ENCODE measurements at regions not wholly inside any gene's neighbourhood (a gene's known extent, or its start where the extent isn't known, plus 50 kb on each side); places are given as distances from the start of the nearest gene placed in this dataset.
"Not testable (repeated sequence)": the region's sequence is repeated elsewhere in the genome, so short reads cannot be mapped to it uniquely, and the experiment has no call there.

DNA sequence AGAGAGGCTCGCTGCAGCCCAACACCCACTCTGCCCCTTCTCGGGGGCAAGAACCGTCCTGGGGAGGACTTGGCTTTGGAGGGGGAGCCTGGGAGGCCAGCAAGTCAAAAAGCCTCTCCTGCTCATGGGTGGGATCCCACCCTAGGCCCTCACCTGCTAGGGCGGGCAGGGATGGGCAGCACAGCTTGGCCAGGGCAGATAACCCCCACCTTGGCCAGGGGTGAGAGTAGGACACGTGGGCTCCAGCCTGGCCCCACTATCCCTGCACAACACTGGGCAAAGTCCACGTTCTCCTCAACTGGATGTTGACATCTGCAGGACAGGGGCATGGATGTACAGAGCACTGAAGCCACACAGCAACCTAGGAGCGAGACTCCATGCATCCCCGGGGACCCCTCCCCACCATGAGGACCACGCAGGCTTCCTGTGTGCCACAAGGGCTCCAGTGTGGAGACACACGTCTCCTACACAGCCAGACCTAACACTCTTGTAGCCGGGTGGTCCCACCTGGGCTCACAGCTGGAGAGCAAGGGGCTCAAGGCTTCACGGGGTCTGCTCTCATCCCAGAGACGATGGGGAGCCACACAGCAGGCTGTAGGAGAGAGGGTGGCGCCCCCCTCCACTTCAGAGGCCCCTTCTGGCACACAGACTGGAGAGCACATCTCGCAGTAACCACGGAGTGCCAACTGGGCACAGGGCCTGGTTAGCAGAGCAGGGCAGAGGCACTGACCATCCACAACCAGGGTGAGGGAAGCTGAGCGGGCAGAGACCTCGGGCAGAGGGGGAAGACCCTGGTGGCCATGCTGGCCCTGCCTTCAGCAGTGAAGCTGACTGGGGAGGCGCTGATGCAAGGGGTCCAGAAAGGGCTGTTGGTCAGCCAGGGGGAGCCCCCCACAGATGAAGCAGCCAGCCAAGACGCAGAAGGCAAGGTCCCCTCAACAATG lies 171.1 kb downstream of the CRYBB2 start:
- DNase-seq (ENCODE audit: low read depth in 4 of 4, low spot score in 2 of 4) = no peak

- DNase-seq (ENCODE audit: low read depth in 4 of 4, low spot score in 2 of 4) = no peak
Measured at GRCh38 chr22:25392584-25392983, 171.9 kb upstream of the GRK3 start.

DNA sequence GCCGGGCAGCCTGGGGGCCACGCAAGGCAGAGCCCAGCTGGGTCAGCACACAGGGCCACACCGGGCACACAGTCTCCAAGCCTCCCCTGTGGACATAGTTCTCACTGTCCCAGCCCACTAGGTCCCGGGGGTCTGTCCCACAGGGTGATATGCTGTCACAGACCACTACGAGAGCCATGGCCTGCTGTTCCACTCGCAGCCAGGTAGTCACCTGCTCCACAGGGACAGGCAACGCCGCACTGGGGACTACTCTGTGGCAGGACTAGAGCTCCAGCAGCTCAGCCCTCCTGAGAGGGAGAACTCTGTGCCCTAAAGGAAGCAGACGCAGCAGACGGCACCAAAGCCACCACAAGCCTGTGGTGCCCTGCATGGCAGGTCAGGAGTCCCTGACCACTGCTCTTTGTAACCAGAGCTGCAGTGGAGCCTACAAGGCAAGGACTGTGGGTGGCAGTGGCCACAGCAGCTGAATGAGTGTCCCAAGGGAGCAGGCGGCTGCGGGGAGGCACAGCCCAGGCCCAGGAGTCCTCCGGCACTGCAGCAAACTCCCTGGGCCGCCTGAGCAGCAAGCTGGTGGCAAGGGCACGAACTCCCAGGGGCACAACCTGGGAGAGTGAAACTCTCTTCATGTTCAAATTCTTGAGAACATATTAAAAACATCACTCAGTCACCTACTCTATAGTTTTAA lies 171.2 kb upstream of the GRK3 start:
- no peak for DNase-seq (ENCODE audit: low read depth in 4 of 4, low spot score in 2 of 4)

- DNase-seq (ENCODE audit: low read depth in 4 of 4, low spot score in 2 of 4) = no peak
Measured at GRCh38 chr22:25395468-25395867, 169.0 kb upstream of the GRK3 start.

- DNase-seq (ENCODE audit: low read depth in 4 of 4, low spot score in 2 of 4) = no peak
Measured at GRCh38 chr22:25395915-25396314, 168.6 kb upstream of the GRK3 start.

DNA sequence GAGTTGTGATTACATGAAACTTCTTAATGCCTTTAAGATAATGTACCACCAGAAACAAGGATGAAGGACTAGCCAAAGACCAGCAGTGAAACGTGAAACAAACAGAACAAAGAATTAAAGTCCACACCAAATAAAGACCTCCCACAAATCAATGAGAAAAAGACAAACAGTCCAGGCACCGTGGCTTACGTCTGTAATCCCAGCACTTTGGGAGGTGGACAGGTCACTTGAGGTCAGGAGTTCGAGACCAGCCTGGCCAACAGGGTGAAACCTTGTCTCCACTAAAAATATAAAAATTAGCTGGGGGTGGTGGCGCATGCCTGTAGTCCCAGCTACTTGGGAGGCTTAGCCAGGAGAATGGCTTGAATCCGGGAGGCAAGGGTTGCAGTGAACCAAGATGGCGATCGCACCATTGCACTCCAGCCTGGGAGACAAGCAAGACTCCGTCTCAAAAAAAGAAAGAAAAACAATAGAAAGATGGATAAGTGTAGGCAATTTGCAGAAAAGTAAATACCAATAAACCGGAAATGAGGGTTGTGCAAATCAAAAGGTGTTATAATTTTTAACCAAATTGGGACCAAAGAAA lies 167.8 kb upstream of the GRK3 start:
- DNase-seq (ENCODE audit: low read depth in 4 of 4, low spot score in 2 of 4) = no peak

GRCh38 chr22:25397616-25398015 lies 166.9 kb upstream of the GRK3 start:
- no peak for DNase-seq (ENCODE audit: low read depth in 4 of 4, low spot score in 2 of 4)

- not testable (repeated sequence) for DNase-seq (ENCODE audit: low read depth in 4 of 4, low spot score in 2 of 4)
Measured at GRCh38 chr22:25398591-25399062, 165.8 kb upstream of the GRK3 start.

GRCh38 chr22:25399649-25400151 lies 164.8 kb upstream of the GRK3 start:
- DNase-seq (ENCODE audit: low read depth in 4 of 4, low spot score in 2 of 4) = no peak

DNA sequence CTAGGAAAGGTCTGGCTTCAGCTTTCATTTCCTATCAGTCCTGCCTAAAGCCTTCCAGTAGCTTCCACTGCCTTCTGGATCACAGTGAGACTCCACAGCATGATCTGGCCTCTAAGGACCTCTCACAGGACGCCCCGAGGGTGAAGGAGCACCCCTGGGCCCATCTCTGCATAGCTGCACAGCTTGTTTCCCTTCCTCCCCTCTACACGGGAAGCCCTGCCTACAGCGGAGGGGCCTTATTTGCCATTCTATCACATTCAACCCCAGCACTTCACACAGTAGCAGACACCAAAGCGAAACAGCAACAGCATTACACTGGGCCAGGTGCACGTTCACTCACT lies 162.3 kb upstream of the GRK3 start:
- no peak for DNase-seq (ENCODE audit: low read depth in 4 of 4, low spot score in 2 of 4)

DNA sequence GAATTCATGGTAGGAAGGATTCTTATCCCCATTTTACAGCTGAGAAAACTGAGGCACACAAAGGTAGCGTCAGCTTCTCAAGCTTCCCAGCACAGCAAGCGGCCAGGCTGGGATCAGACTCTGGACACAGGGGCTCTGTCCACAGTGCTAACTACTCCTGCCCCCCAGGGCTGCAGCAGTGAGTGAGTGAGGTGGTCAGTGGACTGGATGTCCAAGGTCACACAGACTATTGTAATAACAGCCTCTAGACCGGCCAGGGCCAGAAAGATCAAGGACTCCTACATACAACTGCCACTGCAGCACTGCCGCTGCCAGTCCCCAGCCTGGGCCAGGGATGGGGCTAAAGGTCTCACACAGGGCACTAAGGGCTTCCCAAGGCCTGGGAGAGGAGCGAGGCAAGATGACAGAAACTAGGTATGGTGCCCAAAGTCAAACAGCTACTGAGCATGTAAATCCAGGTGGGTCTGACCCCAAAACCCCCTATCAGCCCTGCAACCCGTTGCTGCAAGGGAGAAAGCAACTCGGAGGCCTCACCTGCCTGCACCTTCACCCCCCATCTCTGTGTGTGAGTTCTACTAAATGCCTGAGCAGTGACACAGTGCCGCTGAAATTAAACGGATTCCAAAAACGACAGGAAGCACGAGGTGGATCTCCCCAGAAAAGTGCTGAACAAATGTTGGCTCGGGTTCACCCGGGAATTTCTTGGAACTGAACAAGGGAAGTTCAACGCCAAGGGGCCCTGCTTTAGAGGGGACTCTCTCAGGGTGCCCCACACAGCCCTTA lies 161.8 kb upstream of the GRK3 start:
- DNase-seq (ENCODE audit: low read depth in 4 of 4, low spot score in 2 of 4) = no peak

GRCh38 chr22:25403284-25403810 lies 161.1 kb upstream of the GRK3 start:
- DNase-seq (ENCODE audit: low read depth in 4 of 4, low spot score in 2 of 4) = no peak

DNA sequence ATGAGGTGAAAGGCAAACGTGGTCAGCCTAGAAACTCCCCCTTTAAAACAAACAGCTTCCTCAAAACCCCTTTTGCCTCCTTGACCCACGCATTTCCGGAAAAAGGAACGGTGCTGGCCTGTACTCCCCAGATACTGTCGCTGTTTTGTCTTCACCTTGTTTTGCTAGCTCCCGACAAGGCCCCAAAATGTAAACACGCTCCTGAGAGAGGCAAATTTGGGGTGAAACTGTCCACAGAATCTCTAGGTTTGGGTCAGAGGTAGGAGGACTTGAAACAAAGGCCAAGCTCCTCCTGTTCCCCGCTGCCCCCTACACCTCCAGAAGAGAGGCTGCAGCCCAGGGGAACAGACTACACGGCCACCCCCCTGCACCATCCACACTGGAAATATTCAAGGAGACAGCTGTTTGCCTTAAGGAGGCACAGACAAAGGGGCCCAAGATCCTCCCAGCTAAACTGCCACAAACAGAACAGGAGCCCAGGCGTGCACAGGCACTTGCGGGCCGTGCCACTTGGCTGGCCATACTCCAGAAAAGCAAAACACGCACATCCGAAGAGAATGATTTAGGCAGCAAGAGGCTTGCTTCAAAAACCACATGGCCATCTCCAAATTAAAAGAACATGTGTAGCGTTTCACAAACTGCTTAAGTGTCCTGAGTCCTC lies 160.5 kb upstream of the GRK3 start:
- no peak for DNase-seq (ENCODE audit: low read depth in 4 of 4, low spot score in 2 of 4)

- no peak for DNase-seq (ENCODE audit: low read depth in 4 of 4, low spot score in 2 of 4)
Measured at GRCh38 chr22:25404556-25404927, 159.9 kb upstream of the GRK3 start.

DNA sequence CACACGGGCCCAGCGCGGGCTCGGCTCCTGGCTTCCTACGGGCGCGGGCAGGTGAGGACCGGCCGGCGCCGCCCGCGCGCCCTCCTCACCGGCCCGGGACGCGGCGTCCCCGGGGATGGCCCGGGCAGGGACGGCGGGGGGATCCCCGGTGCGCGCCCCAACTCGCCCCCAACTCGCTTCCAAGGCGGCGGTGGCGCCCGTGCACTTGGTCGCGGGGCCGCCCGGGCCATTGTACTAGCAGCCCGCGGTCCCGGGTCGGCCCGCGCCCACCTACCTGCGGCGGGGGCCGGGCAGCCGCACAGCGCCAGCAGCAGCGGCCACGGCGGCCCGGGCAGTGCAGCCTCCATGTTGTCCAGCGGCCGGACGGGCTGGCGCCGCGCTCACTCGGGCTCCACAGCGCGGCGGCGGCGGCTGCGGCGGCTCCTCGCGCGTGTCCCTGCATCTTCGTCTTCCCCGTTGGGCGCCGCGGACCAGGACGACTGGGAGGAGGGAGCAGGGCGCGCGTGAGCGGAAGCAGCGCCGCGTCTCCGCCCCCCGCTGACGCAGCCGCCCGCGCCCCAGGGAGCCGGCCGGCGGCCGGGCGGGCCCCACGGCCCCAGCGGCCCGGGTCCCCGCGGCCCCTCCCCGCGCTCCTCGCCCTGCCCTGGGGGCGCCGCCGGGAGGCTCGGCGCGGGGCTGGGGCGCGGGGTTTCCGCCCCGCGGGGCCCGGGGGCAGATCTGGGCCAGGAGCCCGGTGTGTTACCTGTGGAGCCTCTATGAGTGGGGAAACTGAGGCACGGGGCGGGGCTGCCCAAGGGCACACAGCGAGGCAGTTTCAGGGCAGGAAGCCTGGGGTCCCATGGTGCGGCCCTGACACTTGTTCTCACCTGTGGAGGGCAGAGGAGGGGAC lies 159.3 kb upstream of the GRK3 start:
- no peak for DNase-seq (ENCODE audit: low read depth in 4 of 4, low spot score in 2 of 4)

DNA sequence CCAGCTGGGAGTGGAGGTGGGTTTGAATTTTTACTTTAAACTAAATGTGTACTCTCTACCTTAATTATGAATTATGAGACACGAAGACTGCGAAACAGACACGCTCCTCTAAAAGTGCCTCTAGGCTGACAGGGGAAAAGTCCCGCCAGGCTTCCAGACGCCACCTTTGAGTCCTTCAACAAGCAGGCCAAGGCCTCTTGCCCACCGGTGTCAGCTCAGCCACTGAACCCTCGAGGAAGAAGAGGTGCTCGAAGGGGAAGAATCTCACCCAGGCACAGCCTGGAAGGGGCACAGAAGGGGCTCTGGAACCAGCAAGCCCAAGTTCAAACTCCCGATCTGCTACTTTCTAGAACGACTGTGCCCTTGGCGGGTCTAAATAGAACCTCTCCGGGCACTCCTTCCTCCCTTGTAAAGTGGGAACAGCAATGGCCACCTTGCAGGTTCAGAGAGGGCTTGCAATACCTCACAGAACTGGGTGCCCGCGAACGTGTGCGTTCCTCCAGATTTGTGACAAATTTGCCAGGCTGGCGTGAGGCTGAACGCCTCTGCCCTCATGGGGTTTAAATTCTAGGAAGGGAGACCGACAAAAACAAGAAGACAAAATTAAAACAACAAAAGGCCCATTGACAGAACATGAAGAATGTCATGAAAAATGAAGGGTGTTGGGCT lies 158.5 kb upstream of the GRK3 start:
- no peak for DNase-seq (ENCODE audit: low read depth in 4 of 4, low spot score in 2 of 4)

- no peak for DNase-seq (ENCODE audit: low read depth in 4 of 4, low spot score in 2 of 4)
Measured at GRCh38 chr22:25406510-25407210, 157.8 kb upstream of the GRK3 start.

Measured in left renal cortex interstitium (tissue), 4 donors.